GM21526 (cell line): ENCODE measurements at regions not wholly inside any gene's neighbourhood (a gene's known extent, or its start where the extent isn't known, plus 50 kb on each side); places are given as distances from the start of the nearest gene placed in this dataset.

Experiments
- ATAC-seq: cut with Tn5 transposase; IDR thresholded peaks from one replicate; pipeline ENCODE4 v1.9.1; 2021; ENCODE audit warnings: moderate library complexity; ENCODE audit not compliant: unreplicated experiment, low FRiP score

GRCh38 chr12:78473136-78473535 is 391.4 kb upstream of the SYT1 start:
- ATAC-seq, result no peak

DNA sequence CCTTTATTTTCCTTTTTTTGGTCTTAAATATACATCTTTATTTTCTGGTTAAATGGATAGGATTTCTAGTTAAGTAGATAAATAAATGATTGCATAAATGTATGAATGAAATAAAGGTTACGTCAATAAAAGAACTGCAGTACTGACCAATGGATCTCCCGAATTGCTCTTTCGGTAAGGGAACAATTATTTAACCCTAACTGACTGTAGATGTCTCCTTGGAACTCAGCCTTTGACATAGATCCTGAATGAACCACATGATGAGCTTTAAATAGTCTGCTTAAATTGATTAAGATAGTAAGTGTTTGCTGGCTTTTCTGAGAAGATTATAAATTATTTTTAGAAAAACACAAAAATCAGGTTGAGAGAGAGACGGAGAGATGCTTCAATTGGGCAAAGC is 391.0 kb upstream of the SYT1 start:
- ATAC-seq, result no peak

- ATAC-seq, result no peak
Observed at GRCh38 chr12:78483767-78484315, 380.7 kb upstream of the SYT1 start.

DNA sequence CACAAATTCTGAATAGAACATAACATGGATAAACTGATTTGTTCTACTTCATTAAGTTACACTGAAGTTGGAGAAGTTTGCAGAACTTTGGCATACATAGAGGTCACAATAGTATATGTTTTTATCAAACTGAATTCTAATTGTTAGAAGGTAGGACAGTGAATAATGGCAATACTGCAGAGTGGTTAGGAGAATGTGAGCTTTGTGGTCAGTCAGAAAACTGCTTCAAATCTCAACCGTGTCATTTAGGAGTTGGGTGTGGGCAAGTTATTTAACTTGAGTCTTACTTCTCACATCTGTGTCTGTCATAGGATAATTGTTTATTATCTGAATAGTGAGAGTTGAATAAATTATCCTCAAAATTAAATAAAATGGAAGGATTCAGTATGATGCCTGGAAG is 374.6 kb upstream of the SYT1 start:
- no peak for ATAC-seq

DNA sequence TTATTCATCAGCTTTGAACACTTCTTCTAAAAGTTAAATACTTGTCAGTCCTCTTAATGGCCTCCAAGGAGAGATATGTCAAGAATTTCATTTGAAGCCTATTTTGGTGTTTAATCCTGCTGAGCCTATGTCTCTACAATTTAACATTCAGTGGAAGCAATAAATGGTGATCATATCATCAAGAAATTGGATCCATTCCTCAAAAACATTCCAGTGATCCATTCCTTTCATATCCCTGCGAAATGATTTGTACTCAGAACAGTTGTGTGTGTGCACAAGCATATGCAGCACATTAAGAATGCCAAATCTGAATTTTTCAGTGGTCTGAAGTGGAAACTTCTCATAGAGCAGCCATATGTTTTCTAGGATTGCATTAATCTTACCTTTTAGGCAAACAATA is 373.7 kb upstream of the SYT1 start:
- no peak for ATAC-seq

GRCh38 chr12:78494911-78495310 is 369.7 kb upstream of the SYT1 start:
- ATAC-seq, result no peak

DNA sequence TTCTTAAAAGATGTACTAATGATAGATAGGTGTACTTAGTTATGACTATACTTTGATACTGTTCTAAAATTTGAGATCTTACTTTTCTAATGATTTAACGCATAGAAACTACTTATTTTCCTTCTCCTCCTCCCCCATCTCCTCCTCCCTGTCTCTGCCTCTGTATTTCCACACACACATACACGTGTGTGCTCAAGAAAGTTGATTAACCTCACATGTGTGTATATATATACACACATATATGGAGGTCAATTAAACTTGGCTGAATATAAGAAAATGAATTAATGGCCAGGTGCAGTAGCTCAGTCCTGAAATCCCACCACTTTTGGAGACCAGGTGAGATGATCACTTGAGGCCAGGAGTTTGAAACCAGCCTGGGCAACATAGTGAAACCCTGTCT is 362.7 kb upstream of the SYT1 start:
- no peak for ATAC-seq

- no peak for ATAC-seq
Observed at GRCh38 chr12:78519422-78519821, 345.2 kb upstream of the SYT1 start.

- ATAC-seq, result no peak
Observed at GRCh38 chr12:78530100-78530765, 334.3 kb upstream of the SYT1 start.

- no peak for ATAC-seq
Observed at GRCh38 chr12:78531831-78532458, 332.6 kb upstream of the SYT1 start.

GRCh38 chr12:78534311-78534710 is 330.3 kb upstream of the SYT1 start:
- ATAC-seq, result no peak

GRCh38 chr12:78540606-78541336 is 323.8 kb upstream of the SYT1 start:
- ATAC-seq, result no peak

DNA sequence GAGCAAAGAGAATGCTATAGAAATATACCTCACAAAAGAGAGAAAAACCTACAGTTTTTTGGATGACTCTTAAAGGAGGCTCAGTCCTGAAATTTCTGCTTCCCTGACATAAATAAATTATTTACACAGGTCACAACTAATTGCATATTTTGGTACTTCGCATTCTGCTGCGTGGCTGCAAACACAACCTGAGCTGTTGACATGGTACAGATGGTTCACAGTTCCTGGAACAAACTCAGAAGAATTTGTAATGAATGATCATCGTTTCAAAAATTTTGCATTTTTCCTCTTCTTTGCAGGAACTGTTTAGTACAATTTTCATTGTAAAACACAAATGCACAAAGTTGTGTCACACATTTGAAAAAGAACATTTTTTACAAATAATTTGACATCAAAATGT is 313.7 kb upstream of the SYT1 start:
- ATAC-seq, result no peak

GRCh38 chr12:78555802-78556201 is 308.8 kb upstream of the SYT1 start:
- no peak for ATAC-seq

DNA sequence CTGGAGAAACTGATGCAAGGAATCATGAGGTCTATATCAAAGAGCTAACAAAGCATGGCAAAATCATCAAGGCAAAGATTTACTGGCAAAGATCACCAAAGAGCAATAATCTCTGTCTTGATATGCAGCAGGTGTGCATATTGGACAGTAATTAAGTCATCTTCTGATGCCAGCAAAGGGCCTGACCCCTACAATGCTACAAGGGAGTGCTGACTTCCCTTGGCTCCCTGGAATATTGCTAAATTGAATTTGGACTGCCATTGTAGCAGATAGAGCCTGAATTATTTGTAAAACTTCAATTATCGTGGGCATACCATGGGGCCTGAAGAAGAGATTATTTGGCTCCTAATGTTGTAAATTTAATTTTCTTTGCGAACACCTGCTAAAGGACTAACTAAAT is 307.9 kb upstream of the SYT1 start:
- no peak for ATAC-seq

DNA sequence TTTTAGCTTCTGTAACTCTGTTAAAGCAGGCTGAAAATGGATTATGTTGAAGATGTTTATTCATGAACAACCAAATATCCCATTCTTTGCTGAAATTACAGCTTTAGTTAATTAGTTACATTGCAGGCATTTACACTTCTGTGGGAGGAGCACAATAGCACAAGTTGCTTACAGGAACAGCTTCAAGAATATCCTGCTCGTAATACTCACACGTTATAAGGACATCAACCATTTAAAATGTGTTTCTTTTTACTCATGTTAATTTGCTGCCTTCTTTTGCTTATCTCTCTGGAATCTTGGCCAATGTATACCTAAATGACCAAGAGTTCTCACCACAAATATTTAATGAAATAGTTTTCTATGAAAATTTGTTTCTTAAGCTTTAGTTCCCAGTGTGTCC is 305.2 kb upstream of the SYT1 start:
- ATAC-seq, result no peak

DNA sequence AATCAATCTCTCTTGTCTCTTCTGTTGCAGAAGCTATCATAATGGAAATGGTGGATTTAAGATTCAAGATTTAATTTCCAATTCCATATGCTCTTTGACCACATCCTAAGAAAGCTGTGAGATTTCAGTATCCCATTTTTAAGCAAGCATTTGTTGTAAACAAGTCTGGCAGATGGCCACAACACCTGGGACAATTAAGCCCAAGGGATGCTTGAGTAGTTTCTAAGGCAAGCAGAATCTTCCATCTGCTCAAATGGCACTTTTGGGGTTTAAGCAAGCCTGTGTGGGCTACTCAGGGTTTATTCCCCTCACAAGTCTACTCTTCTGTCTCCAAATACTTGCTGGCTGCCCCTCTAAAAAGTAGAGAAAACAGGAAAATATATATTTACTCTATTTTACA is 304.7 kb upstream of the SYT1 start:
- ATAC-seq, result no peak

- ATAC-seq, result no peak
Observed at GRCh38 chr12:78560633-78561032, 303.9 kb upstream of the SYT1 start.

GRCh38 chr12:78562368-78563205 is 302.0 kb upstream of the SYT1 start:
- ATAC-seq, result peak; percentile 59

DNA sequence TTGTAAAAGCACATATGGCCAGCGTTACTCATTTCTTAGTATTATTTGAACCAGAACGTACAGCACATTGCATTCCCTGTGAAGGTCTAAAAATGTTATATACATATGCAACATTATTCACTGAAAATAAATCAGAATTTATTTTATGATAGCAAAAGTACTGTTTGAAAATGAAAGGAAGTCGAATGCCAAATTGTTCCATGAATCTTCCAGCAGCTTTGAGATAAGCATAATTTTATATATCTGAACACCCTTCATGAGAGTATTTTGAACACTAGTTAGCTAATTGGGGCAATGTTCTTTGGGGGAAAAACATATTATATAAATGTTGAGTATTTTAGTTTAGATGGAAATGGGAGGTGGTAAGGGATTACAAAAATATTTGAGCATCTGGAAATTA is 300.7 kb upstream of the SYT1 start:
- no peak for ATAC-seq

DNA sequence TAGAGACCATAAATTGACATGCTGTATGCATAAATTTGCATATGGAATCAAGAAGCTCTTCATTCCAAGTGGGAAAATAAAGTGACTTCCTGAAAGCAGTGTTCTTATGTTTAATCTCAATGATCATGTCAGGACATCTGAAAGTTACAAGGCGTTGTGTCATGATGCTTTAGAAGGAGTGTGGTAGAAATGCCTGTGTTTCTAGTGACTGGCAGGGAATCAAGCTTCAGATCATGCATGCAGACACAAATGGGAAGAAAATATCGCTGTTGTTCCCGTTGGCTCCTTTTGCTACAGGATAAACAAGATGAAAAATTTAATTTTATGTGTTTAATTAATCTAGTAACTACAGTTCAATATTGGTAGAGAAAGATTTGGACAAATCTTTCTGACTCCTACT is 298.1 kb upstream of the SYT1 start:
- no peak for ATAC-seq
